ENCODE measurements at regions not wholly inside any gene's neighbourhood (a gene's known extent, or its start where the extent isn't known, plus 50 kb on each side); places are given as distances from the start of the nearest gene placed in this dataset.

DNA sequence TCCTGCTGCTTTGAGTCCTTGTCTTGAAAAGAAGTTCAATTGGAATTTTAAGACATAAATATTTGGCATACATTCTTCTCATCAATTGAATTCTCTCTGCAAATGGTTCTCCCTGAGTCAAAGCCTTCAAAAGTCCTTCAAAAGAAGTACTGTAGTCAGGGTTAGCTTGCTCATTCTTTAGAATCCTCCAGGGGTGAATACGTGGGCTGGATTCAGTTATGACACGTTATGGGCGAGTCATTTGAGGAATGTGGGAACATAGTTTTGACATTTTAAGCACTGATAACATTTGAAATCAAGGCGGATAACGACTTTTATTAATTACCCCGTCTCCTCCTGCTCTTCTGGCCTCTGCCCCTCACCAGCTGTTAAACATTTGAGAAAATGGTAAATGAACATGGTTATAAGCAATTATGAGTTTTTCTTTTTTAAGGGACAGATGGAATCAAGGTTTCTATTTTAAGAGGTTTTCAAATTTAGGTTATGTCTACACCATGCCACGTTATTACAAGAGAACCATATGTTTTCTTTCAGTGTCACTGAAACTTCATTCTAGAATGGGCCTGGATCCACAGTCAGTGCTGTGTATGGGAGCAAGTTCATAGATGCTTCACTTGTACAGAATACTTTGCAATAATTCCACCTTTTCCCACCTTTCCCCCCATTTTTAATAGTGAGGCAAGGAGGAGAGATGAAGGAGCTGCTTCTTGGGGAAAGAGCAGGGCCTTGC, 273.1 kb downstream of the TSN start (continued):
- TF ChIP-seq CEBPG (CRISPR knock-in tag; IDR thresholded peaks at IDR 0.05) (no peak), CEBPG (tag; conservative IDR thresholded peaks at IDR 0.05 in 1 of 2, IDR thresholded peaks at IDR 0.05 in 1 of 2) (no peak)

GRCh38 chr2:122029456-122029855, 274.0 kb downstream of the TSN start:
- BruUV-seq (replicated peaks), result no TSS peak
- no peaks in the 10 kb centered on the region for H3K4me1 ChIP-seq (replicated peaks in 1 of 2; ENCODE audit: control insufficient read depth in 2 of 2, insufficient read depth in 2 of 2, low read length in 2 of 2)
- H3K9ac ChIP-seq (ENCODE audit: insufficient read depth in 1 of 2, low read depth in 2 of 2, low read length in 2 of 2), result no peak overlapping the region
- no peaks in the 10 kb centered on the region for H4K20me1 ChIP-seq (replicated peaks; ENCODE audit: control insufficient read depth, insufficient read depth, low read length)
- no peak overlapping the region for H3K4me2 ChIP-seq (ENCODE audit: insufficient read depth, low read length)
- FAIRE-seq, result no peak
- H3K9me3 ChIP-seq (replicated peaks; ENCODE audit: control insufficient read depth, insufficient read depth, low read depth, low read length), result no peaks in the 10 kb centered on the region
- intact Hi-C loops (cut with micrococcal nuclease) (no loop called here), in situ Hi-C loops (cut with MboI) (no loop called here)
- no peaks in the 10 kb centered on the region for H3K79me2 ChIP-seq (ENCODE audit: control insufficient read depth, insufficient read depth, low read length)
- ATAC-seq, result no peak
- H3K27ac ChIP-seq (ENCODE audit: extremely low read depth, low read depth, low read length), result no peak overlapping the region
- WGBS (ENCODE audit: insufficient coverage, low coverage, missing lambda C conversion rate), result 5% methylated on average over 7 of the region's 7 CpGs
- H3K4me3 ChIP-seq, result no peak overlapping the region
- TF ChIP-seq ILK (tag; IDR thresholded peaks at IDR 0.05; ENCODE audit: borderline replicate concordance, low read depth) (no peak), ETV5 (CRISPR knock-in tag; IDR thresholded peaks at IDR 0.05; ENCODE audit: low read depth) (no peak), TCF3 (CRISPR knock-in tag; IDR thresholded peaks at IDR 0.05) (no peak), ETV1 (tag; conservative IDR thresholded peaks at IDR 0.05; ENCODE audit: low read depth) (no peak), C11orf30 (IDR thresholded peaks at IDR 0.05; ENCODE audit: low read depth) (no peak), EHMT2 (IDR thresholded peaks at IDR 0.05) (no peak), MTA1 (IDR thresholded peaks at IDR 0.05; ENCODE audit: borderline replicate concordance) (no peak), PPARD (CRISPR knock-in tag; IDR thresholded peaks at IDR 0.05) (no peak), ZNF507 (tag; conservative IDR thresholded peaks at IDR 0.05) (no peak), HNRNPH1 (optimal IDR thresholded peaks at IDR 0.05; ENCODE audit: low read depth, low read length) (no peak), ZNF76 (CRISPR knock-in tag; IDR thresholded peaks at IDR 0.05; ENCODE audit: borderline replicate concordance) (no peak), CHCHD3 (CRISPR knock-in tag; IDR thresholded peaks at IDR 0.05) (no peak), RUNX1 (IDR thresholded peaks at IDR 0.05; ENCODE audit: low read depth) (no peak), LEF1 (IDR thresholded peaks at IDR 0.05) (no peak), HNRNPK (IDR thresholded peaks at IDR 0.05; ENCODE audit: low read depth, low read length, poor library complexity, severe bottlenecking) (no peak), RBBP5 (IDR thresholded peaks at IDR 0.05; ENCODE audit: borderline replicate concordance, insufficient read depth, low read length, poor library complexity, severe bottlenecking) (no peak)
- H2AFZ ChIP-seq (ENCODE audit: low read depth, low read length), result no peak overlapping the region
- ChIA-PET POLR2A (interaction anchor here (0.9 kb wide), 1 partner anchor 151 kb away, joined by 3 read pairs; no protein-coding TSS in a partner anchor), CTCF (ENCODE audit: low intra/inter-chr PET ratio) (no interaction called here)
- no peak for DNase-seq (ENCODE audit: extremely low read depth in 1 of 4, low spot score in 3 of 4)
- no peaks in the 10 kb centered on the region for H3K36me3 ChIP-seq (ENCODE audit: control insufficient read depth, insufficient read depth, low read length)
- peaks cover 0 to 22% of the 10 kb centered on the region in 2 experiments; a peak in 2 of 5 replicates for H3K27me3 ChIP-seq (ENCODE audit: control insufficient read depth in 2 of 2, insufficient read depth in 2 of 2, low read length in 2 of 2)
- no peaks in the 10 kb centered on the region for H3K9me1 ChIP-seq (ENCODE audit: control insufficient read depth, insufficient read depth, low read length)
